GM19395 (cell line): ENCODE measurements at regions not wholly inside any gene's neighbourhood (a gene's known extent, or its start where the extent isn't known, plus 50 kb on each side); places are given as distances from the start of the nearest gene placed in this dataset.
"Not testable (repeated sequence)": the region's sequence is repeated elsewhere in the genome, so short reads cannot be mapped to it uniquely, and the experiment has no call there.

Experiments used
- ATAC-seq: cut with Tn5 transposase; IDR thresholded peaks from one replicate; pipeline ENCODE4 v1.9.1; 2021; ENCODE audit warnings: mild to moderate bottlenecking, moderate library complexity; ENCODE audit not compliant: unreplicated experiment

DNA sequence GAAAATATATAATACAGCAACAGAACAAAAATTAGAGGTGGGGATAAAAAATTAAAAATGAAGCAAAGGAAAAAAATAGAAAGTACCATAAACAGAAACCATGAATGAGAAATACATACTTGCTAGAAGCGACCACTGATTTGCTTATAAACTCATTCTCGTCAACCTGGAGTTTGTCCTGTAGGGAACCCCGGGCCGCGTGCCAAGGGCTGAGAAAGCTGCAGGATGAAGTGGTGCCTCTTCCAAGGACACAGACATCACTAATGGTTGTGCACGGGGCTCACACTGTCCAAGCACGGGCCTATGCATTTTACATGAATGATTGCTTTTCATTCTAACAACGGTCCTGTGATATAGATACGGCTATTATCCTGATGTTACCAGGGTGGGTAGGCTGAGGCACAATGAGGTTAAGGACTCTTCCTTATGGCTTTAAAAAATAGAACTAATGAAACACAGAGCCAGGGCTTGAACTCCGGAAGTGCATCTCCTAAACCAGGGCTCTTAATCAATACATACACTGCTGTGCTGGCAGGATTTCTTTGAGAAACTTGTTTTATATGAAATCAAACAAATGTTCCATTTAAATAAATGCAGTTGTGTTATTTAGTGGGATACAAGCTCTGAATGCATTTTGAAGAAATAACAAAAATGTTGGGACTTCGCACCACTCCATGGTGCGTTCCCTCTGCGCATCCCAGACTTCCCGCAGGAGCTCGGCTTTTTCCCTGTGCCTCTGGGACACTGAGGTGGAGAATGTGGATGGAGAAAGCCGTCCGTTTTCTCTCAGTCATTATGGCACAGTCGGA, 113.9 kb upstream of the PHACTR3 start:
- not testable (repeated sequence) for ATAC-seq

DNA sequence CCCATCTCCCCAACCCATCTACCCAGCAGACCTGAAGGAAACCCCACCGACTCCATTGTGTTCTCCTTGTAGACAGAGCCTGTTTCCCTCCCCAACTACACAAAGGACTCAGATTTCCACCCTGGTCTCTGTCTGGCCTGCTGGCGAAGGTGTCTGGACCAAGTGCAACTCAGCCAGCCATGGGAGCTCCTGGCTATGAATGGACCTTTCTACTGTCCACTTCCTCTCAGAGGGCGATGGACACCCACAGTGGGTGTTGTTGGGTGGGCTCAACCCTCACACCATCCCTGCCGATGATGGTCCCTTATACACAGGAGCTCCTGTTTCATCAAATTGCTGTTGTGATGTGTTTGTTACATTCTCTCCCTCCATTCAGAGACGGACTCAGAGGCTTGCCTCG, 112.5 kb upstream of the PHACTR3 start:
- ATAC-seq = no peak

DNA sequence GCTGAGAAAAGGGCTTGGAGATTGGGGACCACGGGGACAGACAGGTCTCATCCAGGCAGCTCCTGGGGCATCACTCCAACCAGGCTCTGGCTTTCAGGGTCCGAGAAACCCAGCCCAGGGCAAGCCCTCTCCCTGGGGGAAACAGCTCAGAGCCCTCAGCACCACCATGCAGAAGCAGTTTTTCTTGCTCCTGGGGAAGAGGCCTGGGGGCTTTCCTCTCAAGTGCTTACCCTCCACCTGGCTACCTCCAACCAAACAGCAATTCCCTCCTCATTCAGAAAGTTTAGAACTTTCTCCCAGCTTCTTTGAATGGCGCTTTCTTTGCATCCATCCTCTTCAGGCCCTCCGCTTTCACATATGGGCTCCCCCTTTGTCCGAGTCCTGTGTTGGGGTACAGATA, 110.4 kb upstream of the PHACTR3 start:
- no peak for ATAC-seq

GRCh38 chr20:59495166-59495565, 109.2 kb upstream of the PHACTR3 start:
- ATAC-seq = no peak

DNA sequence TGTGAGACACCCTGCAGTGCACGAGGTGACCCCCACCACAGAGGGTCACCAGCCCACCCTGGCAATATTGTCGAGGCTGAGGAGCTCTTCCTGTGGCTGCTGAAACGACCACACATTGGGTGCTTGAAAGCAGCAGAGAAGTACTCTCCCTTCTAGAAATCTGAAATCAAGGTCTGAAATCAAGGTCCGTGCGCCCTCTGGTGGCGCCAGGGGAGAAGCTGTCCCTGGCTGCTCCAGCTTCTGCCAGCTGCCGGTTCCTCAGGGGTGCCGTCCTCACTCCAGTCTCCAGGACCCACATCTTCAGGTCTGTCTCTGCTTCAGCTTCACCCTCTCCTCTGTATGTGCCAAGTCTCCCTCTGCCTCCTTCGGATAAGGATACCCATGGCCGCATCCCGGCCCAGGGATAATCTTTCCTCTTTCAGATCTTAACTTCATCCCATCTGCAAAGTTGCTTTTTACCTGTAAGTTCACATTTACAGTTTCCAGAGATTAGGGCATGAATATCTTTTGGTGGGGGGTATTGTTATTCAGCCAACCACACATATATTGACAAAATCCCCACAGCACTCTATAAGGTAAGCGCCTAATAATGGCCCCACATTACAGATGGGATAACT, 108.3 kb upstream of the PHACTR3 start:
- ATAC-seq = no peak

GRCh38 chr20:59498291-59498690, 106.0 kb upstream of the PHACTR3 start:
- ATAC-seq = no peak

DNA sequence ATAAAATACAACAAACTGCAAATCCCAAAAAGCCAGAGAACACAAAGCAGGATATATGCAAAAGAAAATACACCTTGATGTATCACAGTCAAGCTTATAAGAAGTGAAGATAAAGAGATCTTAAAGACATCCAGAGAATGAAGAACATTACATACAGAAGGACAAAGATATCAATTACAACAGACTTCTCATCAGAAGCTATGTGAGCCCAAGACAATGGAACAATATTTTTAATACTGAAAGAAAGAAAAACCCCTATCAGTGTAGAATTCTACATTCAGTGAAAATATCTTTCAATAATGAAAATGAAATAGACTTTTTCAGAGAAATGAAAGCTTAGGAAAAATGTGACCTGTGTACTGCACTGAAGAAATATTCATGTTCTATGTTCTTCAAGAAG, 104.5 kb upstream of the PHACTR3 start:
- ATAC-seq = no peak

DNA sequence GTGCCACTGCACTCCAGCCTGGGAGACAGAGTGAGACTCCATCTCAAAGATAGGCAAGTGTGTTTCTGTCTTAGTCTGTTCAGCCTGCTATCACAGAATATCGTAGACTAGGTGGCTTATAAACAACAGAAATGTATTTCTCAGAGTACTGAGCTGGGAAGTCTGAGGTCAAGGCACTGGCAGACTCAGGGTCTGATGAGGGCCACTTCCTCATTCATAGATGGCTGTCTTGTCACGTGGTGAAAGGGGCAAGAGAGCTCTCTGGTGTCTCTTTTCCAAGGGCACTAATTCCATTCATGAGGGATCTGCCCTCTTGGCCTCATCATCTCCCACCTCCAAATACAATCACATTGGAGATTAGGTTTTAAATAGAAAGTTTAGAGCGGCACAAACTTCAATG, 95.6 kb upstream of the PHACTR3 start:
- ATAC-seq = no peak

GRCh38 chr20:59512651-59513050, 91.7 kb upstream of the PHACTR3 start:
- ATAC-seq = no peak

DNA sequence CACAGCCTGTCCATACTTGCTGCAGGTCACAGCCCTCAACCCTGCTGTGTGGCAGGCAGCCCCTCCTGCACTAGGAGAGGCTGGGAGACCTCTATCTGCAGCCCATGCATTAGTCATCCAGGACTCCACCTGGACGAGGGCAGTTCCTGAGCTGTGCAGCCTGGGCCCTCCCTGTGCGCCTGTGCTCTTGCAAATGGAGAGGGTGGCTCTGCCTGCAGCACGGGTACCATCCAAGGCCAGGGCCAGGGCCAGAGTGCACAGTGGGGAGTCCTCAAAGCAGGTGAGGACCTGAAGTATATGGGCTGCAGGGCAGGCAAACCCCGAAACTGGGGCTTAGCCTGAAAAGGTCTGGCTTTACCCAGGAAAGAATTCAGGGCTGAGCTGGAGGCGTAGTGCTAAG, 89.8 kb upstream of the PHACTR3 start:
- ATAC-seq = no peak

- ATAC-seq = no peak
These were observed 89.1 kb upstream of the PHACTR3 start for GRCh38 chr20:59515013-59515905.

DNA sequence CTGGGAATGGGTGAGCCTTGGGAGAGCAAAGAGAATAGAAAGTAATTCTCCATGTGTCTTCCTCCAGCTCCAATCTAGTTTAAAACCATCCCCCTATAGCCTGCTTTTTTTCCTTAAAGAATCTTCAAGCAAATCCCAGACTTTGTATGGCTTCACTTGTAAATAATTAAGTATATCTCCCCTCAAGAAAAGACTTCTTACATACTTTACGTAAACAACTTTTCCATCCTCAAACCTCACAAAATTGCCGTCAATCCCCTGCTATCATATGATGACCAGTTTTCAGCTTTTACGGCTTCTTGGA, 88.5 kb upstream of the PHACTR3 start:
- no peak for ATAC-seq

DNA sequence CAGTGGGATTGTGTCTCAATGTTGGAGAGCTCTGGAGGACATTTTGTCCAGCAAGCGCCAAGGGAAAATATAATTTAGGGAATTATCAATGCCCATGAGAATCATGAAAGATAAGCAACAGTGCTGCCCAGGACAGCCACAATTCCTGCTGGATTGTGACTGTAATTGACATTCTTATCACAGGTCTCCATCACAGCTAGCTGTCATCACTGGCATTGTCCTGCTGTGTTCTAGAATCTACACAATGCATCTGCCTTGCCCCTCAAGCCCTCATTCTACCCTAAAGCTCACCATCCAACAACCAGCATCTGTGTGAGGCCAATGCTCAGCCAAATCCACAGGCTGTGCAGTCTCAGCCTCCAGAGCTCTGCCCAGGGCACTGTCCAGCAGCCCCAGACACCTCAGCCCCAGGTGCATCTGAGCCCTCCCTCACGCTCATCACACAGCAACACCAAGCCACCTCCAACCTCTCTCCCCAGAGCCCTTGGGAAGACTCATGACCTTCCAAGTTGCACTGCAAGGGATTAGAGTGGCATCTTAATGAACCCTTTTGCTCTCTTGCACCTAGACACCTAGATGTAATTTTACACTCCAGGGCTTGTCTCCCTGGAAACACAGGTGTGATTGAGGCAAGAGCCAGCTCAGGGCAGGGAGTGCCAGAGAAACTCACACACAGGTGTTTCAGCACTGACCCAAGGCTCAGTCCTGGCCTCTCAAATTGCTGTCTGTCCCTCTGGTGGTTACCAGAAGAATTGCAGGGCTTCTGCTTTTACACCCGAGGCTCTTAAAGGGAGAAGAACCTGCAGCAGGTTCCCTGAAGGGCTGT, 85.2 kb upstream of the PHACTR3 start:
- ATAC-seq = peak; percentile 69

DNA sequence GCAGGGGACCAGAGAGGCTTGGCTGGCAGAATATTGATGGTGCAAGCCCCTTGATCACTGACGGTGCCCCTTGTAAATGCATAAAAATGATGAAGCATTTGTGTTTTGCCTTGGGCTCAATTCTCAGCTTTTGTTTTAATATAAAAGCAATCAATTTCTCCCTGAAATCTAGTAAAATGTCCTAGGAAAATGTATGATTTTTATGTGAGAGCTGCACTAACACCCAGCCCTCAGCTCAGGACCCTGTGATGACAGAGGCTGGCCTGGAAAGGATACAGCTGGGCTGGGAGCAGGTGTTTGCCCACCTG, 84.7 kb upstream of the PHACTR3 start:
- ATAC-seq = no peak

- ATAC-seq = no peak
These were observed 83.5 kb upstream of the PHACTR3 start for GRCh38 chr20:59520814-59521213.

DNA sequence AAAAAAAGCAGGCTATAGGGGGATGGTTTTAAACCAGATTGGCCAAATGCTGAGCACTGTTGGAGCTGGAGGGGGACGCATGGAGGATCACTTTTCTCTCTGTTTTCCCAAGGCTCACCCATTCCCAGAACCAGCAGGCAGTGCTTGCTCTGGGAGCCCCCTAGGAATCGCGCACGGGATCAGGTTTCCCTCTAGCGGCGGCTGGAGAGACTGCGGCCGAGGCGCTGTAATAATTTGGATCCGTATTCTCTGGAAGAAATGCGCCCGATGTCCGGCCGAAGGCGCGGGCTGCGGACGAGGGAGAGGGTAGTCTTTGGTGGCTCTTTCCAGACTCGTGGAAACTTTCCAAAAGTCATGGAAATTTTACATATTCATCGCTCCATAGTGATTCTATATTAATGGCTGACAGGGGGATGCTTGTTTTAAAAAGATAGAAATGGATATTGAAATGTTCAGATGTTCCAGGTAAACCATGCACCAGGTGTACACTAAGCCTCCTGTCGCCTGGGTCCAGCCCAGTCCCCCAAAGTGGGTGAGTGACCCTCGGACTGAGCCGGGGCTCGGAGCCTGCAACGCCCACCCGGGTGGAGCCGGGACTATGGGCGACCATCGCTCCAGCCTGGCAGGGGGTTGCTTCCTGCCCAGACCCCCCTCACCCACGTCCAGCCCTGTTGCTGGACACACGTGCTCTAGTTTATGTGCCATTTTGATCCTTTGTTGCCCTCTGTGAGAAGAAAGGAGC, 78.7 kb upstream of the PHACTR3 start:
- ATAC-seq = no peak

GRCh38 chr20:59526242-59527225, 77.8 kb upstream of the PHACTR3 start:
- no peak for ATAC-seq

- ATAC-seq = no peak
These were observed 73.6 kb upstream of the PHACTR3 start for GRCh38 chr20:59530782-59531181.

DNA sequence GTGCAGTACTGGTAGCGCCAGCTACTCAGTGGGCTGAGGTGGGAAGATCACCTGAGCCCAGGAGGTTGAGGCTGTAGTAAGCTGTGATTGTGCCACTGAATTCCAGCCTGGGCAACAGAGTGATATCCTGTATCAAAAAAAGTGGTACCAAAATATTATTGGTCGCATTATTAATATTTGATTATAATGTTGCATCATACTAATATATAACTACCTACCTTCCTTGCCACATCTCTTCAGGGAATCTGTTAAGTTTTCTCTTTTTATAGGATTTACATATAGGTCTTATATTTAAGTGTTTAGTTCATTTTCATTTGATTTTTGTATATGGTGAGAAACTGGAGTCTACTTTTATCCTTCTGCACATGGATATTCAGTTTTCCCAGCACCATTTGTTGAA, 66.3 kb upstream of the PHACTR3 start:
- no peak for ATAC-seq
